ENCODE measurements at regions not wholly inside any gene's neighbourhood (a gene's known extent, or its start where the extent isn't known, plus 50 kb on each side); places are given as distances from the start of the nearest gene placed in this dataset.
A peak's percentile ranks its signal among the peaks of the same experiment; 100 is the strongest.

- Histone ChIP-seq H3K36me3 (ENCODE audit: control insufficient read depth, insufficient read depth, low read length) (no peaks in the 10 kb centered on the region), H3K4me1 (ENCODE audit: control insufficient read depth, insufficient read depth, low read length, poor library complexity, severe bottlenecking) (no peaks in the 10 kb centered on the region), H3K9me3 (ENCODE audit: control insufficient read depth in 2 of 2, low read length in 2 of 2) (no peaks in the 10 kb centered on the region), H3K4me3 (ENCODE audit: low read depth, low read length) (no peak overlapping the region), H3K27ac (ENCODE audit: insufficient read depth, low read length, poor library complexity, severe bottlenecking) (no peak overlapping the region), H3K27me3 (ENCODE audit: control insufficient read depth, insufficient read depth, low read length) (no peaks in the 10 kb centered on the region)
- peaks cover 0 to 5% (median 0%) of the 10 kb centered on the region in 7 donors for H3K9me3 Mint-ChIP-seq
- H3K4me3 Mint-ChIP-seq = no peak overlapping the region
- peaks cover 0 to 4% (median 0%) of the 10 kb centered on the region in 4 donors for H3K4me1 Mint-ChIP-seq
- no peaks in the 10 kb centered on the region for H3K27me3 Mint-ChIP-seq
- no peaks in the 10 kb centered on the region for H3K36me3 Mint-ChIP-seq
- DNase-seq (no peak), ATAC-seq (ENCODE audit: low read depth in 2 of 2) (no peak)
- H3K27ac Mint-ChIP-seq = no peak overlapping the region
These were observed 214.5 kb downstream of the GJA1 start for GRCh38 chr6:121649951-121650350.

- no peaks in the 10 kb centered on the region for H3K9me3 ChIP-seq (ENCODE audit: control insufficient read depth in 2 of 2, low read length in 2 of 2)
- H3K27ac ChIP-seq (ENCODE audit: insufficient read depth, low read length, poor library complexity, severe bottlenecking) = no peak overlapping the region
- Mint-ChIP-seq H3K36me3 (no peaks in the 10 kb centered on the region), H3K4me3 (no peak overlapping the region), H3K27me3 (no peaks in the 10 kb centered on the region), H3K27ac (no peak overlapping the region), H3K9me3 (peaks cover 0 to 3% (median 0%) of the 10 kb centered on the region in 7 donors), H3K4me1 (peaks cover 0 to 4% (median 0%) of the 10 kb centered on the region in 4 donors)
- H3K36me3 ChIP-seq (ENCODE audit: control insufficient read depth, insufficient read depth, low read length) = no peaks in the 10 kb centered on the region
- DNase-seq = no peak
- H3K4me3 ChIP-seq (ENCODE audit: low read depth, low read length) = no peak overlapping the region
- H3K4me1 ChIP-seq (ENCODE audit: control insufficient read depth, insufficient read depth, low read length, poor library complexity, severe bottlenecking) = no peaks in the 10 kb centered on the region
- no peaks in the 10 kb centered on the region for H3K27me3 ChIP-seq (ENCODE audit: control insufficient read depth, insufficient read depth, low read length)
- no peak for ATAC-seq (ENCODE audit: low read depth in 2 of 2)
These were observed 216.0 kb downstream of the GJA1 start for GRCh38 chr6:121651420-121651819.

DNA sequence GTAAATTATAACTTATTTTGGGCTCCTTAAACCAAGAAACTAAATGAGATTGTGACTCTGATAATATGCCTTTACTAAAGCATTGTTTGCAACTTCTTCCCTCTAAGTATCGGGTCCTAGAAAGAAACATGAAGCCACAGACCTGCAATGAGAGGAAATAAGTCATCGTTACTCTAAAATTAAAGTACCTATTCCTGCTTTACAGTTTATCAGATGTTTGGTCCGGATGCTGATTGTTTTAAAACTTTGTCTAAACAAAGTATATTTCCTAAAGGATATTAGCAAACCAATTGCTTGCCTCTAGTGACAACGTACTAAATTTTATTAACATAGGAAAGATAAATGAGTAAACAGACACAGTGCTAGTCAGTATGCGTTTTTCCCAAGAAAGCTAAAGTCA, 216.8 kb downstream of the GJA1 start:
- Histone ChIP-seq H3K9me3 (ENCODE audit: control insufficient read depth in 2 of 2, low read length in 2 of 2) (no peaks in the 10 kb centered on the region), H3K27ac (ENCODE audit: insufficient read depth, low read length, poor library complexity, severe bottlenecking) (no peak overlapping the region), H3K27me3 (ENCODE audit: control insufficient read depth, insufficient read depth, low read length) (no peaks in the 10 kb centered on the region), H3K36me3 (ENCODE audit: control insufficient read depth, insufficient read depth, low read length) (no peaks in the 10 kb centered on the region), H3K4me1 (ENCODE audit: control insufficient read depth, insufficient read depth, low read length, poor library complexity, severe bottlenecking) (no peaks in the 10 kb centered on the region), H3K4me3 (ENCODE audit: low read depth, low read length) (no peak overlapping the region)
- Mint-ChIP-seq H3K27me3 (no peaks in the 10 kb centered on the region), H3K4me3 (no peak overlapping the region), H3K4me1 (peaks cover 0 to 4% (median 0%) of the 10 kb centered on the region in 4 donors), H3K27ac (no peak overlapping the region), H3K36me3 (no peaks in the 10 kb centered on the region), H3K9me3 (peaks cover 0 to 6% (median 0%) of the 10 kb centered on the region in 7 donors)
- DNase-seq (no peak), ATAC-seq (ENCODE audit: low read depth in 2 of 2) (no peak)

- H3K9me3 ChIP-seq (ENCODE audit: control insufficient read depth in 2 of 2, low read length in 2 of 2) = no peaks in the 10 kb centered on the region
- Mint-ChIP-seq H3K9me3 (peaks cover 0 to 6% (median 0%) of the 10 kb centered on the region in 7 donors), H3K4me3 (peak overlapping the region in 1 of 4 donors; percentile 11), H3K27me3 (no peaks in the 10 kb centered on the region), H3K4me1 (peaks cover 0 to 4% (median 0%) of the 10 kb centered on the region in 4 donors), H3K36me3 (no peaks in the 10 kb centered on the region), H3K27ac (no peak overlapping the region)
- no peaks in the 10 kb centered on the region for H3K27me3 ChIP-seq (ENCODE audit: control insufficient read depth, insufficient read depth, low read length)
- H3K36me3 ChIP-seq (ENCODE audit: control insufficient read depth, insufficient read depth, low read length) = no peaks in the 10 kb centered on the region
- H3K4me3 ChIP-seq (ENCODE audit: low read depth, low read length) = no peak overlapping the region
- ATAC-seq (ENCODE audit: low read depth in 2 of 2) = no peak
- H3K4me1 ChIP-seq (ENCODE audit: control insufficient read depth, insufficient read depth, low read length, poor library complexity, severe bottlenecking) = no peaks in the 10 kb centered on the region
- no peak for DNase-seq
- no peak overlapping the region for H3K27ac ChIP-seq (ENCODE audit: insufficient read depth, low read length, poor library complexity, severe bottlenecking)
These were observed 217.5 kb downstream of the GJA1 start for GRCh38 chr6:121652726-121653623.

- H3K4me3 ChIP-seq (ENCODE audit: low read depth, low read length) = no peak overlapping the region
- DNase-seq = no peak
- no peaks in the 10 kb centered on the region for H3K27me3 ChIP-seq (ENCODE audit: control insufficient read depth, insufficient read depth, low read length)
- Mint-ChIP-seq H3K27ac (no peak overlapping the region), H3K4me1 (peaks cover 0 to 4% (median 0%) of the 10 kb centered on the region in 4 donors), H3K27me3 (no peaks in the 10 kb centered on the region), H3K9me3 (peaks cover 0 to 6% (median 0%) of the 10 kb centered on the region in 7 donors), H3K4me3 (peak overlapping the region in 1 of 4 donors; percentile 11), H3K36me3 (no peaks in the 10 kb centered on the region)
- H3K27ac ChIP-seq (ENCODE audit: insufficient read depth, low read length, poor library complexity, severe bottlenecking) = no peak overlapping the region
- ATAC-seq (ENCODE audit: low read depth in 2 of 2) = no peak
- H3K4me1 ChIP-seq (ENCODE audit: control insufficient read depth, insufficient read depth, low read length, poor library complexity, severe bottlenecking) = no peaks in the 10 kb centered on the region
- no peaks in the 10 kb centered on the region for H3K36me3 ChIP-seq (ENCODE audit: control insufficient read depth, insufficient read depth, low read length)
- H3K9me3 ChIP-seq (ENCODE audit: control insufficient read depth in 2 of 2, low read length in 2 of 2) = no peaks in the 10 kb centered on the region
These were observed 218.2 kb downstream of the GJA1 start for GRCh38 chr6:121653624-121654008.

GRCh38 chr6:121657972-121658371, 222.5 kb downstream of the GJA1 start:
- H3K27ac ChIP-seq (ENCODE audit: insufficient read depth, low read length, poor library complexity, severe bottlenecking) = no peak overlapping the region
- DNase-seq = no peak
- no peaks in the 10 kb centered on the region for H3K27me3 ChIP-seq (ENCODE audit: control insufficient read depth, insufficient read depth, low read length)
- Mint-ChIP-seq H3K4me3 (no peak overlapping the region), H3K27me3 (no peaks in the 10 kb centered on the region), H3K9me3 (peaks cover 0 to 11% (median 0%) of the 10 kb centered on the region in 7 donors), H3K4me1 (no peaks in the 10 kb centered on the region), H3K36me3 (no peaks in the 10 kb centered on the region), H3K27ac (no peak overlapping the region)
- H3K4me1 ChIP-seq (ENCODE audit: control insufficient read depth, insufficient read depth, low read length, poor library complexity, severe bottlenecking) = no peaks in the 10 kb centered on the region
- no peaks in the 10 kb centered on the region for H3K36me3 ChIP-seq (ENCODE audit: control insufficient read depth, insufficient read depth, low read length)
- no peak for ATAC-seq (ENCODE audit: low read depth in 2 of 2)
- no peaks in the 10 kb centered on the region for H3K9me3 ChIP-seq (ENCODE audit: control insufficient read depth in 2 of 2, low read length in 2 of 2)
- H3K4me3 ChIP-seq (ENCODE audit: low read depth, low read length) = no peak overlapping the region

- Histone ChIP-seq H3K27ac (ENCODE audit: insufficient read depth, low read length, poor library complexity, severe bottlenecking) (no peak overlapping the region), H3K36me3 (ENCODE audit: control insufficient read depth, insufficient read depth, low read length) (no peaks in the 10 kb centered on the region), H3K27me3 (ENCODE audit: control insufficient read depth, insufficient read depth, low read length) (no peaks in the 10 kb centered on the region), H3K4me3 (ENCODE audit: low read depth, low read length) (no peak overlapping the region), H3K9me3 (ENCODE audit: control insufficient read depth in 2 of 2, low read length in 2 of 2) (no peaks in the 10 kb centered on the region), H3K4me1 (ENCODE audit: control insufficient read depth, insufficient read depth, low read length, poor library complexity, severe bottlenecking) (no peaks in the 10 kb centered on the region)
- ATAC-seq (ENCODE audit: low read depth in 2 of 2) (no peak), DNase-seq (no peak)
- H3K36me3 Mint-ChIP-seq = no peaks in the 10 kb centered on the region
- peaks cover 0 to 11% (median 2%) of the 10 kb centered on the region in 7 donors for H3K9me3 Mint-ChIP-seq
- H3K4me1 Mint-ChIP-seq = no peaks in the 10 kb centered on the region
- H3K27ac Mint-ChIP-seq = no peak overlapping the region
- no peaks in the 10 kb centered on the region for H3K27me3 Mint-ChIP-seq
- no peak overlapping the region for H3K4me3 Mint-ChIP-seq
These were observed 224.8 kb downstream of the GJA1 start for GRCh38 chr6:121660277-121660676.

Measured in CD4-positive, CD25-positive, alpha-beta regulatory T cell (primary cell).